Thymus (tissue), 11 donors: ENCODE measurements at regions not wholly inside any gene's neighbourhood (a gene's known extent, or its start where the extent isn't known, plus 50 kb on each side); places are given as distances from the start of the nearest gene placed in this dataset.
"Not testable (repeated sequence)": the region's sequence is repeated elsewhere in the genome, so short reads cannot be mapped to it uniquely, and the experiment has no call there.

Experiments used
- DNase-seq, 9 donors: peaks; one replicate each; pipeline ENCODE4 v3.0.0-alpha.2; 2013; ENCODE audit warnings: low spot score in 9 of 9, low read depth in 6 of 9, missing footprints in 1 of 9
- H3K27ac ChIP-seq, 2 donors: one replicate each; pipeline ENCODE4 v1.5.1; 2013; ENCODE audit warnings: control low read depth in 1 of 2, low read depth in 1 of 2, low read length in 1 of 2, mild to moderate bottlenecking in 1 of 2, moderate library complexity in 1 of 2
- H3K27me3 ChIP-seq, 2 donors: one replicate each; pipeline ENCODE4 v1.5.1; 2013; ENCODE audit warnings: low read length in 1 of 2; ENCODE audit not compliant: control insufficient read depth in 2 of 2, insufficient read depth in 1 of 2
- H3K36me3 ChIP-seq, 2 donors: one replicate each; pipeline ENCODE4 v1.5.1; 2013; ENCODE audit warnings: low read length in 1 of 2, mild to moderate bottlenecking in 1 of 2, moderate library complexity in 1 of 2; ENCODE audit not compliant: control insufficient read depth in 2 of 2, insufficient read depth in 2 of 2
- H3K4me1 ChIP-seq, 2 donors: one replicate each; pipeline ENCODE4 v1.5.1; 2013; ENCODE audit warnings: low read length in 2 of 2; ENCODE audit not compliant: control insufficient read depth in 2 of 2, insufficient read depth in 2 of 2
- H3K4me3 ChIP-seq, 2 donors: one replicate each; pipeline ENCODE4 v1.5.1; 2013; ENCODE audit warnings: low read length in 2 of 2, control low read depth in 1 of 2, mild to moderate bottlenecking in 1 of 2
- H3K9me3 ChIP-seq, 2 donors: one replicate each; pipeline ENCODE4 v1.5.1; 2013; ENCODE audit warnings: low read length in 1 of 2, mild to moderate bottlenecking in 1 of 2; ENCODE audit not compliant: control insufficient read depth in 2 of 2, insufficient read depth in 1 of 2
- WGBS: extraction: QIAGEN DNeasy Blood & Tissue Kit; methylation state at CpG from one replicate; pipeline ENCODE4 v1.1.7; 2013; 5-methylcytosine and 5-hydroxymethylcytosine counted together
- donor health status: healthy.

- not testable (repeated sequence) for H3K9me3 ChIP-seq, H3K27ac ChIP-seq, H3K4me1 ChIP-seq, H3K4me3 ChIP-seq, H3K36me3 ChIP-seq, H3K27me3 ChIP-seq, DNase-seq
- 98% methylated on average over 9 of the region's 9 CpGs for WGBS
Measured at GRCh38 chr1:794918-795584, 108.6 kb upstream of the OR4F16 start.

DNA sequence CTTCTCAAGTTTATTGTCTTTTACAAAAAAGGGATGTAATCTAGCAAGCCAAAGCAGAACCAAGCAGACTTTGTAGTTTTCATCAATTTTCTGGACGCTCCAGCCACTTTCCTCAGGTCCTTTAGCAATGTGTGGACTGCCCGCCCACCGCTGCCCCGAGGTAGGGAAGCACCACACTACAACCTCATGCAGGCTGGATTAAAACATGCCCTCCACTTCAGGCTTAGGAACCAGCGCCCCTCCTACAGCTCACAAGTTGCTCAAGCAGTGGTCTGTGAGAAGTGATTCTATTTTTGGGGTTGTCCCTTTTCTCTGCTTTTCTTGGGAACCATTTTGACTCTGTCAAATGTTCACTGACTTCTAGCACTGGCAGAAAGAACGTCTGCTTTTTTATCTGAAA, 111.2 kb upstream of the OR4F16 start:
- H3K4me1 ChIP-seq, H3K36me3 ChIP-seq, DNase-seq, H3K4me3 ChIP-seq, H3K9me3 ChIP-seq, H3K27me3 ChIP-seq, H3K27ac ChIP-seq: not testable (repeated sequence)
- WGBS = 100% methylated on average over 2 of the region's 6 CpGs

- DNase-seq, H3K9me3 ChIP-seq, H3K27me3 ChIP-seq, H3K36me3 ChIP-seq, H3K27ac ChIP-seq, H3K4me1 ChIP-seq, H3K4me3 ChIP-seq: not testable (repeated sequence)
- WGBS = 100% methylated on average over 5 of the region's 7 CpGs
Measured at GRCh38 chr1:800397-800796, 113.9 kb upstream of the OR4F16 start.

DNA sequence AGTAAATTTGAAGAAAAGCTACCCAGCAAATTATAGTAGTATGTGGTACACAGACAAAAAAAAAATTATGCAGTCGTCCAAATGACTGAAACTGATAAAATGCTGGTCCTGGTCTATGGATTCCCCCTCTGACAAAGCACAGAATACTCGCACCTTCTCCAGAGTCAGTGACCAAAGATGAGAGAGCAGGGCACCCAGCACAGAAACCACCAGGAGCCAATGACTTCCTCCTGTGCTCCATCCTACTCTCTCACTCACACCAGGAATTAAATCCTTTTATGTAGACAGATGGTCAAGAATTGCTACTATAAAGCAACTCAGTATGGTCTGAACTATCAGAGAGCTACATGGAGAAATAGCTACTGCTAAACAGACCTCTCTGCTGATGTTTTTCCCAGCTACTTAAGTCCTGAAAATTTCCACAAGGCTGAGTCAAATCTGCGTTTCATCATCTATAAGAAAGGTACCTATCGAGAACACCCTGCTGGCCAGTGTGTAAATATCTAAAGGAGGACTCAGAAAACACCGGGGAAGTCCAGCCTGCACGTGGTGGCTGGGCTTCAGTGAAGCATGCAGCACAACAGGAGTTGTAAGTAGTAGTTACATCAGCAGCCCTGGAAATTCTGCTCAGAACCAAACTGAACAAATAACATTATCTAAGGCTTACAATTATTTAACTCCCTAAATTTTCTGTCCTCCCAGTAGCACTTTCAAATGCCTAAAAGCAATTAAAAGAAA, 118.1 kb upstream of the OR4F16 start:
- not testable (repeated sequence) for H3K27ac ChIP-seq, H3K27me3 ChIP-seq, H3K4me1 ChIP-seq, DNase-seq, H3K36me3 ChIP-seq, H3K4me3 ChIP-seq, H3K9me3 ChIP-seq
- WGBS = 96% methylated on average over 6 of the region's 6 CpGs

DNA sequence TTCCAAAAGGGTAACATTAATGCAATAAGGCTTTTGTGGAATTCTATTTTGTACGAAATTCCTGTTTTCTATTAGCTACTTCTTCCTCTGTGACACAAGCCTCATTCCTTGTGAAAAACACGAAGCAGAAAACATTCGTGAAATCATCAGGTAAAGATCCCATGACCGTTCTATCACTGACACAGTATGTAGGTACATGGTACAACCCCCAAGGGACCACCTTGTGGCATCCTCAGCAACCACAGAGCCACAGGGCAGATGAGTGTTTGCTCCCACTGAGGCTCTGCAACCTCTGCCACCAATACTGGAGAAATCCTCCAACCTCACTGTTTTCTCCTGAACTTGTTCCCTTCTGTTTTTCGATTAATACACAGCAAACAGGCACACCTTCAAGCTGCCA, 118.4 kb upstream of the SAMD11 start:
- WGBS = 96% methylated on average over 5 of the region's 5 CpGs
- DNase-seq, H3K4me1 ChIP-seq, H3K27ac ChIP-seq, H3K4me3 ChIP-seq, H3K36me3 ChIP-seq, H3K27me3 ChIP-seq, H3K9me3 ChIP-seq: not testable (repeated sequence)

DNA sequence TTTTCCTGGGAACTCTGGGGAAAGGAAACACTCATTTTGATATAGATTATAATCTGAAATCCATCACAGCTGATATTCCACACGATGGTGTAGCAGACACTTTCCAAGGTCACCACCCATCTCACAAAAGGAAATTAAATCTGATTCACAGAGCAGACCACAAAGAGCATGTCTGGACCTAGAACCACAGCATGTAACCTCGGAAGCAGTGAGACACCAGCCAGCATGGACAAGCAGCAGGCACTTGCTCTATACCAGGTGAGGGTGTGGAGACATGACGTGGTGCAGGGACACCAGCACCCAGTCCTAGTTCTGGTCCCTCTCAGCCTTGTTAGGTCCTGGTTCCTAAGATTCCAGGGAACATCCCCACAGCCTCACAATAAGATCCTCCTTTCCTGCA, 116.7 kb upstream of the SAMD11 start:
- H3K4me3 ChIP-seq, DNase-seq, H3K9me3 ChIP-seq, H3K27ac ChIP-seq, H3K36me3 ChIP-seq, H3K27me3 ChIP-seq, H3K4me1 ChIP-seq: not testable (repeated sequence)
- 100% methylated on average over 1 of the region's 3 CpGs for WGBS

DNA sequence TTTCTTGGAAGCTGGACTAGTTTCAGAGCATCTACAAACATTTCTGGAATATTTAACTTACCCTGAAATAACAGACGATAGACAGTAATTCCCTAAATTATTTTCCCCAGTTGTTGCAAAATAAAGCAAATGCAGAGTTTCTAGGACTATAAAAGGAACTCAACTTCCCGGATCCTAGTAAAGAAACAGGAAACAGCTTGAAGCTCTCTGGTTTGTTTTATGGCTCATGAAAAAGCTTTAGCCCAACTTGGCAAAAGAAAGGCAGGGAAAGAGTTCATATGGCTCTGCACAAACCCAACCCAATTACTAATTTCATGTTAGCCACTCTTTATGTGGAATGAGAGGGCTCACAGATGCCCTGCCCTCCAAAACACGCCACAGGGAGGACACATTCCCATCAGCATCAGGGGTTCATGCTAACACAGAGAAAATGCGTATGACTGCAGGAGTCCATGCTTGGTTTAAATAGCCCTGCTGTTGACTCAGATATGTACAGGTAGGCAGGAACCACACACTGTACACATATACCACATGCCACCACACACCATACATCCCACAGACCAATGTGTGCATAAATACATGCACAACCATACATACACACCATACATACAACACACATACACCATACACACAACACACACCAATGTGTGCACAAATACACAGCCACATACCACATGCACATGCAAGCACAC, 115.9 kb upstream of the SAMD11 start:
- not testable (repeated sequence) for DNase-seq, H3K27ac ChIP-seq, H3K9me3 ChIP-seq, H3K4me1 ChIP-seq, H3K4me3 ChIP-seq, H3K36me3 ChIP-seq, H3K27me3 ChIP-seq
- 76% methylated on average over 2 of the region's 4 CpGs for WGBS

GRCh38 chr1:810949-811348, 112.8 kb upstream of the SAMD11 start:
- H3K27me3 ChIP-seq, H3K36me3 ChIP-seq, H3K9me3 ChIP-seq, DNase-seq, H3K4me3 ChIP-seq, H3K27ac ChIP-seq, H3K4me1 ChIP-seq: not testable (repeated sequence)
- WGBS = 74% methylated on average over 2 of the region's 2 CpGs

DNA sequence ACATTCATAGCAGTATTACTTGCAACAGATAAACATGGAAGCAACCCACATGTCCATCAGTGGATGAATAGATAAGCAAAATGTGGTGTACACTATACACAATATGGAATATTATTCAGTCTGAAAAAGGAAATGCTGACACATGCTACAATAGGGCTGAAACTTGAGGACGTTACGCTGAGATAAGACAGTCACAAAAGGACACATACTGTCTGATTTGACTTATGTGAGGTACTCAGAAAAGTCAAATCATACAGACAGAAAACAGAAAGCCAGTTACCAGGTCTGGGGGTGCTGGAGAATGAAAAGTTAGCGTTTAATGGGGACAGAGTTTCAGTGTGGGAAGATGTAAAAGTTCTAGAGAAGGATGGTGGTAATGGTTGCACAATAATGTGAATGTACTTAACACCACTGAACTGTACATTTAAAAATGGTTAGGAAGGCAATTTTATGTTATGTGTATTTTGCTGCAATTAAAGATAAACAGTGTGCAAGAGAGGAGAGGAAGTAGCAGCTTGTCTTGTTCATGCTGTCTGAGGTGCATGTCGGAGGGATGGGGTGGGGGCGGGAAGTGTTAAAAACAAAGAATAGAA, 111.1 kb upstream of the SAMD11 start:
- DNase-seq, H3K27ac ChIP-seq, H3K27me3 ChIP-seq, H3K36me3 ChIP-seq, H3K4me1 ChIP-seq, H3K9me3 ChIP-seq, H3K4me3 ChIP-seq: not testable (repeated sequence)
- 94% methylated on average over 5 of the region's 5 CpGs for WGBS
